ENCODE measurements at regions not wholly inside any gene's neighbourhood (a gene's known extent, or its start where the extent isn't known, plus 50 kb on each side); places are given as distances from the start of the nearest gene placed in this dataset.

GRCh38 chr11:130574740-130575139, 126.3 kb downstream of the ADAMTS15 start:
- no peak for TF ChIP-seq CTCF (IDR thresholded peaks at IDR 0.05)
- TF ChIP-seq POLR2A (IDR thresholded peaks at IDR 0.05) = no peak
